GM19372 (cell line): ENCODE measurements at regions not wholly inside any gene's neighbourhood (a gene's known extent, or its start where the extent isn't known, plus 50 kb on each side); places are given as distances from the start of the nearest gene placed in this dataset.
"Not testable (repeated sequence)": the region's sequence is repeated elsewhere in the genome, so short reads cannot be mapped to it uniquely, and the experiment has no call there.

Source experiments
- ATAC-seq: cut with Tn5 transposase; IDR thresholded peaks from one replicate; pipeline ENCODE4 v1.9.1; 2021; ENCODE audit warnings: mild to moderate bottlenecking, low read depth, moderate library complexity; ENCODE audit not compliant: unreplicated experiment

- ATAC-seq: no peak
Measured at GRCh38 chr5:163692091-163692490, 186.7 kb downstream of the MAT2B start.

- ATAC-seq: peak; percentile 94
Measured at GRCh38 chr5:163695830-163696578, 190.6 kb downstream of the MAT2B start.

GRCh38 chr5:163696579-163696887, 191.1 kb downstream of the MAT2B start:
- peak; percentile 21 for ATAC-seq

GRCh38 chr5:163706053-163706771, 200.8 kb downstream of the MAT2B start:
- ATAC-seq: no peak

GRCh38 chr5:163712011-163712410, 206.6 kb downstream of the MAT2B start:
- ATAC-seq: no peak

GRCh38 chr5:163718272-163718671, 212.9 kb downstream of the MAT2B start:
- ATAC-seq: no peak

- no peak for ATAC-seq
Measured at GRCh38 chr5:163724305-163724704, 218.9 kb downstream of the MAT2B start.

GRCh38 chr5:163727028-163727427, 221.6 kb downstream of the MAT2B start:
- peak; percentile 72 for ATAC-seq

GRCh38 chr5:163730206-163730756, 224.9 kb downstream of the MAT2B start:
- ATAC-seq: no peak

GRCh38 chr5:163731256-163731655, 225.8 kb downstream of the MAT2B start:
- no peak for ATAC-seq

GRCh38 chr5:163735069-163735468, 229.7 kb downstream of the MAT2B start:
- ATAC-seq: no peak

- ATAC-seq: no peak
Measured at GRCh38 chr5:163747586-163747985, 242.2 kb downstream of the MAT2B start.

- ATAC-seq: no peak
Measured at GRCh38 chr5:163748934-163749333, 243.5 kb downstream of the MAT2B start.

GRCh38 chr5:163750415-163750814, 245.0 kb downstream of the MAT2B start:
- not testable (repeated sequence) for ATAC-seq

GRCh38 chr5:163755505-163755904, 250.1 kb downstream of the MAT2B start:
- no peak for ATAC-seq

- ATAC-seq: no peak
Measured at GRCh38 chr5:163756170-163756569, 250.8 kb downstream of the MAT2B start.

- ATAC-seq: no peak
Measured at GRCh38 chr5:163757344-163757743, 251.9 kb downstream of the MAT2B start.

GRCh38 chr5:163758283-163758711, 252.9 kb downstream of the MAT2B start:
- ATAC-seq: no peak

GRCh38 chr5:163759000-163759704, 253.7 kb downstream of the MAT2B start:
- ATAC-seq: no peak

GRCh38 chr5:163760498-163760897, 255.1 kb downstream of the MAT2B start:
- ATAC-seq: no peak
